Stomach (tissue), 4 donors: ENCODE measurements at regions not wholly inside any gene's neighbourhood (a gene's known extent, or its start where the extent isn't known, plus 50 kb on each side); places are given as distances from the start of the nearest gene placed in this dataset.

ENCODE experiments used
- POLR2A ChIP-seq, 4 donors: fragments of 450-650 bp; IDR thresholded peaks; one replicate each; pipeline ENCODE4 v1.6.1; 2016; ENCODE audit warnings: antibody characterized with exemption in 4 of 4, control low read depth in 2 of 4, mild to moderate bottlenecking in 1 of 4, moderate library complexity in 1 of 4
- POLR2AphosphoS5 ChIP-seq, 3 donors: sonication (generic); formaldehyde crosslinking; IDR thresholded peaks; one replicate each; pipeline ENCODE4 v1.6.1; 2016; ENCODE audit warnings: antibody characterized with exemption in 3 of 3
- TF ChIP-seq, protein P1 (sequence below), 7 experiments: fragments of 450-650 bp in 4 of 7; fragments of 200-600 bp in 3 of 7; sonication (generic) in 3 of 7; IDR thresholded peaks; one replicate each; pipeline ENCODE4 v1.5.1; 2016 to 2019; ENCODE audit warnings: antibody characterized with exemption in 7 of 7, control low read depth in 2 of 7, mild to moderate bottlenecking in 1 of 7

DNA sequence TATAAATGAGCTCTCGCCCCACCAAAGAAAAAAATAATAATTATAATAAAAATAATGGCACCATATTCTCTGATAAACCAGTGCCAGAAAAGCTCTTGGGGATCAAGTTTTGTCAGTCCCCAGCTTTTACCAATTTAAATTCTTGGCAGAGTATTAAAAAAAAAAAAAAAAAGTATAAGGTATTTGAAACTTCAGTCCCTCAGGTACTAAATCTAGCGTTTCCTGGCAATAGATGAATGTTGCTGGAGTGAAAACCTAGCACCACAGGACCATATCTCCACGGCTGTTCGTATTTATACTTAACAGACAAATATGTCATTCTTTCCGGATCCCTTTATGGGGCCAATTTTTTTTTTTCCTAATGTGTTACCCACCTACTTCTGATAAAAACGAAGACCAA is 646.2 kb downstream of the CCDC171 start:
- TF ChIP-seq, protein P1, sequence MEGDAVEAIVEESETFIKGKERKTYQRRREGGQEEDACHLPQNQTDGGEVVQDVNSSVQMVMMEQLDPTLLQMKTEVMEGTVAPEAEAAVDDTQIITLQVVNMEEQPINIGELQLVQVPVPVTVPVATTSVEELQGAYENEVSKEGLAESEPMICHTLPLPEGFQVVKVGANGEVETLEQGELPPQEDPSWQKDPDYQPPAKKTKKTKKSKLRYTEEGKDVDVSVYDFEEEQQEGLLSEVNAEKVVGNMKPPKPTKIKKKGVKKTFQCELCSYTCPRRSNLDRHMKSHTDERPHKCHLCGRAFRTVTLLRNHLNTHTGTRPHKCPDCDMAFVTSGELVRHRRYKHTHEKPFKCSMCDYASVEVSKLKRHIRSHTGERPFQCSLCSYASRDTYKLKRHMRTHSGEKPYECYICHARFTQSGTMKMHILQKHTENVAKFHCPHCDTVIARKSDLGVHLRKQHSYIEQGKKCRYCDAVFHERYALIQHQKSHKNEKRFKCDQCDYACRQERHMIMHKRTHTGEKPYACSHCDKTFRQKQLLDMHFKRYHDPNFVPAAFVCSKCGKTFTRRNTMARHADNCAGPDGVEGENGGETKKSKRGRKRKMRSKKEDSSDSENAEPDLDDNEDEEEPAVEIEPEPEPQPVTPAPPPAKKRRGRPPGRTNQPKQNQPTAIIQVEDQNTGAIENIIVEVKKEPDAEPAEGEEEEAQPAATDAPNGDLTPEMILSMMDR (IDR thresholded peaks at IDR 0.05) = no peak
- TF ChIP-seq POLR2AphosphoS5 (IDR thresholded peaks at IDR 0.05) = no peak
- TF ChIP-seq POLR2A (IDR thresholded peaks at IDR 0.05) = no peak
